K562 (cell line): ENCODE measurements at regions not wholly inside any gene's neighbourhood (a gene's known extent, or its start where the extent isn't known, plus 50 kb on each side); places are given as distances from the start of the nearest gene placed in this dataset.
A peak's percentile ranks its signal among the peaks of the same experiment; 100 is the strongest.

ENCODE experiments used
- BCOR ChIP-seq: fragments of 450-650 bp; IDR thresholded peaks from 2 replicates; pipeline ENCODE4 v1.6.1; 2016
- ELF1 ChIP-seq: fragments of 200-800 bp; sonication (Bioruptor generic); IDR thresholded peaks from 2 replicates; pipeline ENCODE4 v1.6.1; 2016; ENCODE audit warnings: missing genetic modification characterization, missing compliant biosample characterization
- EP300 ChIP-seq: IDR thresholded peaks from 2 replicates; pipeline ENCODE4 v1.6.1; 2012; ENCODE audit warnings: low read length, improper control_type of control experiment
- EP400 ChIP-seq: fragments of 450-650 bp; IDR thresholded peaks from 2 replicates; pipeline ENCODE4 v1.6.1; 2017; ENCODE audit warnings: antibody characterized with exemption, mild to moderate bottlenecking, moderate library complexity
- FOS ChIP-seq: IDR thresholded peaks from 3 replicates; pipeline ENCODE4 v1.6.1; 2011; ENCODE audit not compliant: insufficient read length; ENCODE audit errors: extremely low read depth
- FOXM1 ChIP-seq, 2 experiments: fragments of 450-650 bp in 1 of 2; sonication (generic) in 1 of 2; formaldehyde crosslinking in 1 of 2; IDR thresholded peaks; 2 replicates each; pipeline versions ENCODE4 v1.6.1 to v1.9.0; 2017 to 2022; ENCODE audit warnings: low read depth in 2 of 2, mild to moderate bottlenecking in 2 of 2, missing genetic modification reagents in 1 of 2, moderate library complexity in 1 of 2
- HEY1 ChIP-seq: fragments of 250-450 bp; sonication (Bioruptor Pico); IDR thresholded peaks from 2 replicates; pipeline ENCODE4 v1.5.0; 2020; ENCODE audit warnings: mild to moderate bottlenecking, moderate library complexity, borderline replicate concordance
- HMG20B ChIP-seq: fragments of 250-450 bp; sonication (Bioruptor Pico); IDR thresholded peaks from 2 replicates; pipeline ENCODE4 v1.5.0; 2021; ENCODE audit warnings: mild to moderate bottlenecking
- MIER1 ChIP-seq: fragments of 450-650 bp; IDR thresholded peaks from 2 replicates; pipeline ENCODE4 v1.6.1; 2016; ENCODE audit warnings: antibody characterized with exemption, mild to moderate bottlenecking, low read depth
- NFE2 ChIP-seq: IDR thresholded peaks from 2 replicates; pipeline ENCODE4 v1.6.1; 2014; ENCODE audit warnings: antibody characterized with exemption, low read depth
- NRF1 ChIP-seq, 2 experiments: fragments of 450-650 bp; IDR thresholded peaks in 1 of 2; conservative IDR thresholded peaks in 1 of 2; 2 replicates each; pipeline ENCODE4 v1.6.1; 2014; ENCODE audit warnings: mild to moderate bottlenecking in 2 of 2
- SP1 ChIP-seq: sonication (generic); formaldehyde crosslinking; IDR thresholded peaks from 2 replicates; pipeline ENCODE4 v1.8.1; 2022; ENCODE audit warnings: mild to moderate bottlenecking, missing genetic modification reagents
- TEAD2 ChIP-seq: fragments of 450-650 bp; IDR thresholded peaks from 2 replicates; pipeline ENCODE4 v1.6.1; 2016; ENCODE audit warnings: missing genetic modification characterization, control low read depth, missing compliant biosample characterization
- ZFP30 ChIP-seq: fragments of 250-450 bp; sonication (Bioruptor Pico); IDR thresholded peaks from 2 replicates; pipeline ENCODE4 v1.8.0; 2022; ENCODE audit warnings: moderate library complexity, mild to moderate bottlenecking, inconsistent platforms, borderline replicate concordance
- TF ChIP-seq, protein P1 (sequence below): sonication (generic); formaldehyde crosslinking; IDR thresholded peaks from 2 replicates; pipeline ENCODE4 v1.8.1; 2022; ENCODE audit warnings: missing genetic modification reagents
- TF ChIP-seq, protein P2 (sequence below): sonication (generic); formaldehyde crosslinking; IDR thresholded peaks from 2 replicates; pipeline ENCODE4 v1.8.0; 2023; ENCODE audit warnings: mild to moderate bottlenecking, missing genetic modification reagents
- TF ChIP-seq, protein P3 (sequence below), 2 experiments: fragments of 450-650 bp in 1 of 2; sonication (generic) in 1 of 2; formaldehyde crosslinking in 1 of 2; IDR thresholded peaks in 1 of 2; conservative IDR thresholded peaks in 1 of 2; 2 replicates each; pipeline versions ENCODE4 v1.6.1 to v1.8.1; 2016 to 2023; ENCODE audit warnings: mild to moderate bottlenecking in 2 of 2, moderate library complexity in 2 of 2, inconsistent platforms in 1 of 2, missing genetic modification reagents in 1 of 2

DNA sequence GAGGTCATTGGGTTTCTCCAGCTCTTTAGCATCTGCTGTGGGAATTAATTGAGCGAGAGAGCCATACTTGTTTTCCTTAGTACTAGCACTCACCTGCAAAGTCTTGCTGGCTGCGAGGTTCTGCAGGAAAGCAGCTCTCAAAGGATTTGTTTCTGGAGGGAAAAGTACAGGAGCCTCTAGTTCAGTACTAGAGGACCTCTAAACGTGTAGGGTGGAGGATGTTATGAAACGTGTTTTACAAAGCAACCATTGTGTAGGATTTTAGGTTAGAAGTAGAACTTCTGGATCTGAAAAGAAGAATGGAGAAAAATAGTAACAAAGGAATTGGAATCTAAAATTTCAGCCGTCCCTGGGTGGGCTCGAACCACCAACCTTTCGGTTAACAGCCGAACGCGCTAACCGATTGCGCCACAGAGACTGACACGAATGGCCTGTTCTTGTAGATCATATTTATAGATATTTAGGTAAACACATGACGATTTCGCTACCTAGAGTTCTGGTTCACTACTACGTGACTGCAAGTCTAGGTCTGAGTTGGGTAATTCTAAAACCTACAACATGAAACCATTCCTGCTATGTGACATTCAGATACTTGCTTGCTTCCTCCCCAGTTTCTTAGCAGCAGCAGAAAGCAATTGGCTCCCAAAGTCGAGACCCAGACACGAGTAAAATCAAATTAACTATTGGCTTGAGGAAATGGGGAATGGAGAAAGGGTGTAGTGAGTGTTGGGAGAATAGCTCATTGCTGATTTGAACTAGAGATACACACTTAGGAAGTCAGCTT is 60.2 kb upstream of the CFAP126 start (continued):
- TF ChIP-seq, protein P1, sequence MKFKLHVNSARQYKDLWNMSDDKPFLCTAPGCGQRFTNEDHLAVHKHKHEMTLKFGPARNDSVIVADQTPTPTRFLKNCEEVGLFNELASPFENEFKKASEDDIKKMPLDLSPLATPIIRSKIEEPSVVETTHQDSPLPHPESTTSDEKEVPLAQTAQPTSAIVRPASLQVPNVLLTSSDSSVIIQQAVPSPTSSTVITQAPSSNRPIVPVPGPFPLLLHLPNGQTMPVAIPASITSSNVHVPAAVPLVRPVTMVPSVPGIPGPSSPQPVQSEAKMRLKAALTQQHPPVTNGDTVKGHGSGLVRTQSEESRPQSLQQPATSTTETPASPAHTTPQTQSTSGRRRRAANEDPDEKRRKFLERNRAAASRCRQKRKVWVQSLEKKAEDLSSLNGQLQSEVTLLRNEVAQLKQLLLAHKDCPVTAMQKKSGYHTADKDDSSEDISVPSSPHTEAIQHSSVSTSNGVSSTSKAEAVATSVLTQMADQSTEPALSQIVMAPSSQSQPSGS: no peak
- TF ChIP-seq SP1 (CRISPR knock-in tag): peak; percentile 72
- TF ChIP-seq NFE2: no peak
- TF ChIP-seq FOS: no peak
- TF ChIP-seq EP300: peak; percentile 80
- TF ChIP-seq MIER1: 0 out of 2 replicates have a peak, but pooled peaks have one; percentile 51
- 0 out of 2 replicates have a peak, but pooled peaks have one; percentile 37 for TF ChIP-seq ELF1 (tag)
- TF ChIP-seq FOXM1 (IDR thresholded peaks at IDR 0.05; ENCODE audit: low read depth): no peak
- no peak for TF ChIP-seq FOXM1 (CRISPR knock-in tag; IDR thresholded peaks at IDR 0.05; ENCODE audit: low read depth)
- TF ChIP-seq NRF1 (conservative IDR thresholded peaks at IDR 0.05 in 1 of 2, IDR thresholded peaks at IDR 0.05 in 1 of 2): no peak
- no peak for TF ChIP-seq HMG20B (CRISPR knock-in tag)
- no peak for TF ChIP-seq HEY1 (CRISPR knock-in tag)
- TF ChIP-seq BCOR: peak; percentile 66; the same call in 1 of the 2 replicates
- TF ChIP-seq, protein P2, sequence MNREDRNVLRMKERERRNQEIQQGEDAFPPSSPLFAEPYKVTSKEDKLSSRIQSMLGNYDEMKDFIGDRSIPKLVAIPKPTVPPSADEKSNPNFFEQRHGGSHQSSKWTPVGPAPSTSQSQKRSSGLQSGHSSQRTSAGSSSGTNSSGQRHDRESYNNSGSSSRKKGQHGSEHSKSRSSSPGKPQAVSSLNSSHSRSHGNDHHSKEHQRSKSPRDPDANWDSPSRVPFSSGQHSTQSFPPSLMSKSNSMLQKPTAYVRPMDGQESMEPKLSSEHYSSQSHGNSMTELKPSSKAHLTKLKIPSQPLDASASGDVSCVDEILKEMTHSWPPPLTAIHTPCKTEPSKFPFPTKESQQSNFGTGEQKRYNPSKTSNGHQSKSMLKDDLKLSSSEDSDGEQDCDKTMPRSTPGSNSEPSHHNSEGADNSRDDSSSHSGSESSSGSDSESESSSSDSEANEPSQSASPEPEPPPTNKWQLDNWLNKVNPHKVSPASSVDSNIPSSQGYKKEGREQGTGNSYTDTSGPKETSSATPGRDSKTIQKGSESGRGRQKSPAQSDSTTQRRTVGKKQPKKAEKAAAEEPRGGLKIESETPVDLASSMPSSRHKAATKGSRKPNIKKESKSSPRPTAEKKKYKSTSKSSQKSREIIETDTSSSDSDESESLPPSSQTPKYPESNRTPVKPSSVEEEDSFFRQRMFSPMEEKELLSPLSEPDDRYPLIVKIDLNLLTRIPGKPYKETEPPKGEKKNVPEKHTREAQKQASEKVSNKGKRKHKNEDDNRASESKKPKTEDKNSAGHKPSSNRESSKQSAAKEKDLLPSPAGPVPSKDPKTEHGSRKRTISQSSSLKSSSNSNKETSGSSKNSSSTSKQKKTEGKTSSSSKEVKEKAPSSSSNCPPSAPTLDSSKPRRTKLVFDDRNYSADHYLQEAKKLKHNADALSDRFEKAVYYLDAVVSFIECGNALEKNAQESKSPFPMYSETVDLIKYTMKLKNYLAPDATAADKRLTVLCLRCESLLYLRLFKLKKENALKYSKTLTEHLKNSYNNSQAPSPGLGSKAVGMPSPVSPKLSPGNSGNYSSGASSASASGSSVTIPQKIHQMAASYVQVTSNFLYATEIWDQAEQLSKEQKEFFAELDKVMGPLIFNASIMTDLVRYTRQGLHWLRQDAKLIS (CRISPR knock-in tag): no peak
- TF ChIP-seq EP400: peak; percentile 54
- TF ChIP-seq, protein P3, sequence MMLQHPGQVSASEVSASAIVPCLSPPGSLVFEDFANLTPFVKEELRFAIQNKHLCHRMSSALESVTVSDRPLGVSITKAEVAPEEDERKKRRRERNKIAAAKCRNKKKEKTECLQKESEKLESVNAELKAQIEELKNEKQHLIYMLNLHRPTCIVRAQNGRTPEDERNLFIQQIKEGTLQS (IDR thresholded peaks at IDR 0.05): peak; percentile 55
- TF ChIP-seq, protein P3 (CRISPR knock-in tag; conservative IDR thresholded peaks at IDR 0.05): no peak
- TF ChIP-seq ZFP30 (CRISPR knock-in tag): no peak
- no peak for TF ChIP-seq TEAD2
